ENCODE measurements at regions not wholly inside any gene's neighbourhood (a gene's known extent, or its start where the extent isn't known, plus 50 kb on each side); places are given as distances from the start of the nearest gene placed in this dataset.
"Not testable (repeated sequence)": the region's sequence is repeated elsewhere in the genome, so short reads cannot be mapped to it uniquely, and the experiment has no call there.

DNA sequence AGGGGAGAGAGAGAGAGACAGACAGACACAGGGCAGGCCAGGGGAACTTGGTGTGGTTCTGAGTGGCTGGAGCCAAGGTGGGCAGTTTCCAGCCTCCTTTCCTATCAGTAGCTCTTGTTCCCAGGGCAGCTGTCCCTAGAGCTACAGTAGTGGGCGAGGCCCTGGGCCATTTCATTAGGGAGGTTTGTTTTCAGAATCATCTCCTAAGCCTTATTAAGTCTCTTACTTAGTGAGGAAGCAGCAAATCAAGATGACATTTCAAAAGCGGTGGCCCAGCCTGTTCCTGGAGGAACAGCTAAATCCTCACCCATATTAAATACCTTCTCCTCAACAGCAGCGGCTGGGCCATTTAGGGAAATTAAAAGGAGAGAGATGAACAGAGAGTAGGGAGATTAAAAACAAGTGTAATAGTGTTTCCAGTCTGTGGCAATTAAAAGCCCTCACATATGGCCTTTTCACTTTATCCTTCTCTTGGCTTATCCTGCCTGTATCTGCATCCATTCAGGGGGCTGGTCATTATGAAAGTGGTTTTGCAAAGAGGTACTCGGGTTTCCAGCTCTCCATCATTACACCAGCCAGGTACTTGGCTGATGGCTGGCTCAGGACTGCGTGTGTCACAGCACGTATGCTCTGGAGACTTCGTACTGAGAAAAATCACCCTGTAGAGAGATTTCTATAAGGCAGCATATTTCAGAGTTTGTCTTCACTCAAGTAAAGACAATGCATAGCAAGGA lies 91.9 kb upstream of the PRR23C start:
- DNase-seq: no peak

DNA sequence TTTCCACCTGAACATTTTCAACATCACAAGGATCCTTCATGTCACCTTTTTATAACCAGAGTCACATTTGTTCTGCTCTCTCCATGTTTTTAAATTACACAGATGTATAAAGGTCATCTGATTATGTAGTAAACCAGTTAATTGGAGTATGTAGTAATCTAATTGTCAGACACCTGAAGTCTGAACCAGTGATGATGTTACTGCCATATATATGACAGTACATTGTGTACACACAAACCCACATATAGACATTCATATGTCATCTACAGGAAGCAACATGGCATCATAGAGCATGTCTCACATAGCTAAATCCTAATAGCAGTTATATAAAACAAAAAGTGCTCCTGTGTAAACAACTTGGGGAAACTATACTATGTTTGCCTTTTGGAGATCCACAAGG lies 95.9 kb upstream of the PRR23C start:
- no peak for DNase-seq

DNA sequence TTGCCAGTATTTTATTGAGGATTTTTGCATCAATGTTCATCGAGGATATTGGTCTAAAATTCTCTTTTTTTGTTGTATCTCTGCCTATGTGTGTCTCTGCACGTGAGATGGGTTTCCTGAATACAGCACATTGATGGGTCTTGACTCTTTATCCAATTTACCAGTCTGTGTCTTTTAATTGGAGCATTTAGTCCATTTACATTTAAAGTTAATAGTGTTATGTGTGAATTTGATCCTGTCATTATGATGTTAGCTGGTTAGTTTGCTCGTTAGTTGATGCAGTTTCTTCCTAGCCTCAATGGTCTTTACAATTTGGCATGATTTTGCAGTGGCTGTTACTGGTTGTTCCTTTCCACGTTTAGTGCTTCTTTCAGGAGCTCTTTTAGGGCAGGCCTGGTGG lies 101.3 kb upstream of the PRR23C start:
- not testable (repeated sequence) for DNase-seq

DNA sequence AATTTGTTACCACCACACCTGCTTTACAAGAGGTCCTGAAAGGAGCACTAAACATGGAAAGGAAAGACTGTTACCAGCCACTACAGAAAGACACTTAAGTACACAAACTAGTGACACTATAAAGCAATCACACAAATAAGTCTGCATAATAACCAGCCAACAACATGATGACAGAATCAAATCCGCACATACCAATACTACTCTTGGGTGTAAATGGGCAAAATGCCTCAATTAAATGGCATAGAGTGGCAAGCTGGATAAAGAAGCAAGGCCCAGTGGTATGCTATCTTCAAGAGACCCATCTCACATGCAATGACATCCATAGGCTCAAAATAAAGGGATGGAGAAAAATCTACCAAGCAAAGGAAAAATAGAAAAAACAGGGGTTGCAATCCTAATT lies 106.8 kb upstream of the PRR23C start:
- no peak for DNase-seq

DNA sequence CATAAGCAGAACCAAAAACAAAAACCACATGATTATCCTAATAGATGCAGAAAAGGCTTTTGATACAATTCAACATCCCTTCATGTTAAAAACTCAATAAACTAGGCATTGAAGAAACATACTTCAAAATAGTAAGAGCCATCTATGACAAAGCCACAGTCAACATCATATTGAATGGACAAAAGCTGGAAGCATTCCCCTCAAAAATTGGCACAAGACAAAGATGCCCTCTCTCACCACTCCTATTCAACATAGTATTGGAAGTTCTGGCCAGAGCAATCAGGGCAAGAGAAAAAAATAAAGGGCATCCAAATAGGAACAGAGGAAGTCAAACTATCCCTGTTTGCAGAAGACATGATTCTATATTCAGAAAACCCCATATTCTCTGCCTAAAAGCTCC lies 108.7 kb upstream of the PRR23C start:
- DNase-seq: not testable (repeated sequence)

DNA sequence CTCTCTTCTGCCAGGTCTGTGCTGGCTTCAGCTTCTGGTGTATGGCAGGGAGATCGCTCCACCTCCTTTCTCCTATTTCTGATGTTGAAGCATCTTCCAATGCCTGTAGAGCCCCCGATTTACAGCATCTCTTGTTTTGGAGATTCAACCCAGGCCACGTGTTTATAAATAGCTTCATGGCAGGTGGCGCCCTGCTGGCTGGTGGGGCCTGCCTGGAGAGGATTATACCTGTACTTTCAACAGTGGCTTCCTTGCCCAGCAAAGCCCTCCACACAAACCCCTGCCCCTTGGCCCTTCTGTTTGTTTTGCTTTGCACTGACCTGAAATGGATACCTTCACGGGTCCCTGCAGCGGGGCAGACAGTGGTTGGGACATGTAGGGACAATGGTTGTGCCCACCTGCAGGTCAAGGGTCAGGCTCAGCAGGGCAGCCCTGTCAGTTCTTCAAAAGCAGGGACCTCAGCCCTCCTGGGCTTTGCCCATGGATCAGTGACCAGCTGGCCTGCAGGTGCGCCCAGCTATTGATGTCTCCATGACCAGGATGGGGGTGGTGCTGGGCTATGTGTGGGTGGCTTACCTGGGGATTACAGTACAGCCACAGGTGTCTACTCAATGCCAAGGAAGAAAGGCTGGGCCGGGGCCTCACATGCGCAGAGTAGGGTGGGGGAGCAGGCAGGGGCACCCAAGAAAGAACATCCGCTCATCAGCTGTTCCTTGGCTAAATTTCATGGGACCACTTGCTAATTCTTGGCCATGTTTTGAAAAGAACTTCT lies 112.7 kb upstream of the PRR23C start:
- no peak for DNase-seq

DNA sequence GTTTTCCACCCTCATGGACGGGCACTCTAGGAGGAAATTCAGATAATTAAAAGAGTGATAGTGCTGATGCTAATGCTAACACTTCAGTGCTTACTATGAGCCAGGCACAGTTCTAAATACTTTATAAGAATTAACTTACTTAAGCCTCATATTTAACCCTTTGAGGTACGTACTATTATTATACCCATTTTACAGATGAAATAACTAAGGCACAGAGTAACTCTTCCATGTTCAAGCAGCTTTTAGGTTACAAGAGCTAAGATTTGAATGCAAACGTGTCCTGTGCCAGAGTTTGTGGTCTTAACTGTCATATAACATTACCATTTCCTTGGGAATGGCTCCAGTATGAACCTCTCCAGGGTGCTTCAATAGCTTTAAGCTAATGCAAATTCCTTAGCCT lies 114.7 kb upstream of the PRR23C start:
- DNase-seq: no peak

DNA sequence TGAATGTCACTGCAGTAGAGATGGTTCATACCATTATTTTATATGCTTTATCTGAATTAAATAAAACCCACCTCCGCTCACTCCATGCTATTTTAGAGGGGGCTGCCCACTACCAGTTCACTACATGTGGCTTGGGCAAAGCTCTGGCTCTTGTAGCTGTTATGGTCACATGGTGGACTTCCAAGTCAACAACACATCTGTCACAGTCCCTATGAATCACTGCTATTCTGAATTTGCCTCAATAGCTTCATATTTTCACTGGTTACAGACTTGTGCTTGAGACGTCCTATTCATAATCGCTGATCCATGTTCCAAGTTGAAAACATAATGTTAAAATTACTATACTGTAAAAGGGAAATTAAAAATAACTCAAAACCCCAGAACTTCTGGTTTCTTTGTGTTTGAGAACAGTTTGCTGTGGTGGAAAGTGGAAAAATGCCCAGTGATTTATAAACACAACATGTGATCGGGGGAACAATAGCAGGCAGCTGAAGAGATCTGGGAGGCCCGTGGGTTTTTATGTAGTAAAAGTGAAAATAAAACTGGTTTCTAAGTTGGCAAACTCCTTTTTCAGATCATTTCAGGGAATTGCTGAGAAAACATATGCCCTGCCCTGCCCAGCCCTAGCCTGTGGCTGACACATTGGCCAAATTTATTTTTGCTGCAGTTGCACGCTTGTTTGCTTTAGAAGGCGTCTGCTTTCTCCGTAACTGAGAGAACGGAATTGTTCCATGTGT lies 128.8 kb upstream of the PRR23C start:
- no peak for DNase-seq

DNA sequence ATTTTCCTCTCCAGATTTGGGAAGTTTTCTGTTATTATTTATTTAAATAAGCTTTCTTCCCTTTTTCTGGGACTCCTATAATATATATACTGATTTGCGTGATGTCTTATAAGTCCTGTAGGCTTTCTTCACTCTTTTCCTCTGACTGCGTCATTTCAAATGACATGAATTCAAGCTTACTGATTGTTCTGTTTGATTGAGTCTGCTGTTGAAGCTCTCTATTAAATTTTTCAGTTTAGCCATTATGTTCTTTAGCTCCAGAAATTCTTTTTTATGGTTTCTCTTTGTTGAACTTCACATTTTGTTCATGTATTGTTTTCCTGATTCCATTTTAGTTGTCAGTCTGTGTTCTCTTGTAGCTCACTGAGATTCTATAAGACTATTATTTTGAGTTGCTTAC lies 135.8 kb upstream of the PRR23C start:
- no peak for DNase-seq

DNA sequence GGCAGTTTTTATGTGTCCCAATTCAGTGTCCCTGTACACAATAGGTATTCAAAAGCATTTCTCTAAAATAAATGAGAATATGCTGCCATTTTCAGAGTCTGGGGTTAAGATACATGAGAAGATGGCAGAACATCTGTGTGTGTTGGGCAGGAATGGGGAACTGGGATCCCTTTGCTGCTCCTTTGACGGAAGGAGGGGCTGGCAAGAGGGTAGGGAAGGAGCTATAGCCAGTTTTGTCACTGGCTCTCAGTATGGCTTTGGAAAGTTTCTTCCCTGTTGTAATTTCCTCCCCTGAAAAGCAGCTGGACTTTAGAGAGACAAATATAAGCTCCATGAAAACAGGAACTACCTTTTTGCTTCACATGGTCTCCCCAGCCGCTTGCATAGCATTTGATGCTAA lies 137.5 kb upstream of the PRR23C start:
- no peak for DNase-seq

DNA sequence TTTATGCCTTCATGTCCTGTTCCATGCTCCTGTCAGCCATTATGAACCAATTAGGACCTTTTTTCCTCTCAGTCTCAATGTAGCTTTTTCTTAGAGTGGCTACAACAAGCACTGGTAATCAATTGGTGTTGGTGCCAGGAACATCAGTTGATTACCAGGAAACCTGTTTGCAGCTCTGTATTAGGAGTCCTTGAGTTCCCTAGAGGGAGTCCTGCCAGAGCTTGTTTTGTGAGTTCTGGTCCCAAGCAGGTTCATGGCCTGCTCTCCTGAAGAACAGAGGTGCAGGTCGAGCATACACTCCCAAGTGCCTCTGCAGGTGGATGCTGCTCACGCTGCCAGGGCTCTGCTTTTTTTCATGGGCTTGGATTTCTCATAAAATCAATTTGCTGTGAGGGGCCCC lies 137.9 kb upstream of the PRR23C start:
- DNase-seq: no peak

DNA sequence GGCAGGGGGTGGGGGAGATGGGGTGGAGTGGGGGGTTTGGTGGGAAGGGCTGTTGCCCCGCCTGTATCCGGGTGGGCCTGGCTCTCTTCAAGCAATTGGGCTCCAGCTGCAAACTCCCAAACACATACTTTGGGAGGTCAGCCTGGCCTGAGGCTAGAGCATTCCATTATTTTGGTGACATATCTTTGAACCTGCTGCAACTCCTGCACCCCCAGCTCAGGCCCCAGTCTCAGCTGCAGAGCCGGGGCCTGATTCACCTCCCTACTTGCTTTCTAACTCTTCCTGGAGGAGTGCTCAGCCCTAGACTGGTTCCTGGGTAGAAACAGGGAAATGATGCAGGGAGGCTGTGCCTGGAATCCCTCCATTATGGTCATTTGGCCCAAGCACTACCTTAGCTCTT lies 140.8 kb upstream of the PRR23C start:
- no peak for DNase-seq

DNA sequence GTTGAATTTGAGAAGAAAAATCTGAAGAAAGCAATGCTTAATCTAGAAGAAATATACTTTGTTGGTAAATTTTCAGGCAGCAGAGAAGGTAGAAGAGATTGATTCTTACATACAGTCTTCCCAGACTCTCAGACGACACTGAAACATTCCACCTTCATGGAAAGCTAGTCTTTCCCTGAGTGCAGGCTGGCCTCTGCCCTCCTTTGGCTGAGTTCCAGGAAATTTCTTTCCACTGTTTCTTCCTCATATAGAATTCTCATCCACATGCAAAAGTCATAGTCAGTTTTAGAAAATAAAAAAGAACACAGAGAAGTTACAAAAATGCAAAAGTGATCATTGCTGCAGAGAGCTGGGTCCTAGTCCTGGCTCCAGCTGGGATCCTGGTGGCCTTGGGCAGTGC lies 142.5 kb upstream of the PRR23C start:
- DNase-seq: no peak

DNA sequence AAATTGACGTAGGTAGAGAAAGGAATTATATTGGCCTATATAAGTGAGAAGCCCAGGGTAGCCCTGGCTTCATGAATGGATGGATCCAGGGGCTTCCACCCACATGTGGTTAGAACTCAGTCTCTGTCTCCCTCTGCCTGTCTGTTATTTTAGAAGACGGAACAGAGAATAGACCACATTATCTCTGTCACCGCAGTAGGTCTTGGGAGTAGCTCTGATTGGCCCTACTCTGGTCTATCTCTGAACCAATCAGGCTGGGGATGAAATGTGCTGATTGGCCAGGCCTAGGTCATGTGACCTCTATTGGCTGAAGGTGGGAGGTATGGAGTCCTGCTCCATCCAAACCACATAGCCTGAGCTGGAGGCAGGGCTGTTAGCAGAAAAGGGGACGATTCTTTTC lies 143.0 kb upstream of the PRR23C start:
- DNase-seq: no peak

DNA sequence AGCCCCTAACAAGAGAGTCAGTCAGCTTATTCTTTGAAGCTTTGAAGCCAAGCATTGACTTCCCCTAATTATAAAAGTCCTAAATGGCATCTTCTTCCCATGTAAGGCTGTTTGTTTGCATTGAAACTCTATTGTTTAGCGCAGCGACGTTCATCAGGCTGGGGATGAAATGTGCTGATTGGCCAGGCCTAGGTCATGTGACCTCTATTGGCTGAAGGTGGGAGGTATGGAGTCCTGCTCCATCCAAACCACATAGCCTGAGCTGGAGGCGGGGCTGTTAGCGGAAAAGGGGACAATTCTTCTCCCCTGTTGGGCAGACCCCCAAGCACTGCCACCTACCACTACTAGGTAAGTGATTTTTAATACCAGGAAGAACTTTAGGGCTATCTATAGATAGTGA lies 145.3 kb upstream of the PRR23C start:
- DNase-seq: no peak

DNA sequence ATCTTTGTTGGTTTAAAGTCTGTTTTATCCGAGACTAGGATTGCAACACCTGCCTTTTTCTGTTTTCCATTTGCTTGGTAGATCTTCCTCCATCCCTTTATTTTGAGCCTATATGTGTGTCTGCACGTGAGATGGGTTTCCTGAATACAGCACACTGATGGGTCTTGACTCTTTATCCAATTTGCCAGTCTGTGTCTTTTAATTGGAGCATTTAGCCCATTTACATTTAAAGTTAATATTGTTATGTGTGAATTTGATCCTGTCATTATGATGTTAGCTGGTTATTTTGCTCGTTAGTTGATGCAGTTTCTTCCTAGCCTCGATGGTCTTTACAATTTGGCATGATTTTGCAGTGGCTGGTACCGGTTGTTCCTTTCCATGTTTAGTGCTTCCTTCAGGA lies 149.4 kb upstream of the MRPS22 start:
- DNase-seq: not testable (repeated sequence)

DNA sequence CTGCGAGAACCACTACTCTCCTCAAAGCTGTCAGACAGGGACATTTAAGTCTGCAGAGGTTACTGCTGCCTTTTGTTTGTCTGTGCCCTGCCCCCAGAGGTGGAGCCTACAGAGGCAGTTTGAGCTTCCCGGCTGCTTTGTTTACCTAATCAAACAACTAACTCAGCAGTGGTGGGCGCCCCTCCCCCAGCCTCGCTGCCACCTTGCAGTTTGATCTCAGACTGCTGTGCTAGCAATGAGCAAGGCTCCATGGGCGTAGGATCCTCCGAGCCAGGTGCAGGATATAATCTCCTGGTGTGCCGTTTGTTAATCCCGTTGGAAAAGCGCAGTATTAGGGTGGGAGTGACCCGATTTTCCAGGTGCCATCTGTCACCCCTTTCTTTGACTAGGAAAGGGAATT lies 147.7 kb upstream of the MRPS22 start:
- DNase-seq: peak; percentile 8

DNA sequence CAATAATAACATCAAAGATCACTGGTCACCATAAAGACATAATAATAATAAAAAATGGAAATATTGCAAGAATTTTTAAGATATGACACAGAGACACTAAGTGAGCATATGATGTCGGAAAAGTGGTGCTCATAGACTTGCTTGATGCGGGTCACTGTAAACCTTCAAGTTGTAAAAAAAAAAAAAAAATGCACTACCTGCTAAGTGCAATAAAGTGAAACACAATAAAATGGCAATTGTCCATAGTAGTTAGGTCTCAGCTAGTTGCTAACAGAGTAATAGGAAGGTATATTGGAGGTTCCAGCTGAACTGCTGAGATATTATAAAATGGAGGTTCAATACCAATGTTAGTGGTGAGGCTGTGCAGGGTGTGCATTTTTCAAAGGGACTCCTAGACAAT lies 146.6 kb upstream of the MRPS22 start:
- DNase-seq: no peak

DNA sequence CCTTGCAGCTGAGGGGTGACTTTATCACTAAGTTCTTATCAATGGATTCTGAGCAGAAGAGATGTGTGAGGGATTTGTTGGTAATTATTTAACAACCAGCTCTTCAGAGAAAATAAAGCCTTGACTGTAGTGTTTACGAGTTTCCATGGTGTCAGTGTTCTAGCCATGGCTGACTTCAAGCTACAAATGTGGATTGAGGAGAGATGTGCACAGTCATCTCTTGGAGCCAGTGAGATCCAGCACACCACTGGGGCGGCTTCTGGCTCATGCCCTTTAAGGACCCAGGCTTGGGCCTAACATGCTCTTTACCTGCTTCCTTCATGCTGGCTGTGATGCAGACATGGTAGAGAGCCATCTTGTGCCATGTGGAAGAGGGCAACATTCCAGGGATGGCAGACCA lies 145.6 kb upstream of the MRPS22 start:
- no peak for DNase-seq

DNA sequence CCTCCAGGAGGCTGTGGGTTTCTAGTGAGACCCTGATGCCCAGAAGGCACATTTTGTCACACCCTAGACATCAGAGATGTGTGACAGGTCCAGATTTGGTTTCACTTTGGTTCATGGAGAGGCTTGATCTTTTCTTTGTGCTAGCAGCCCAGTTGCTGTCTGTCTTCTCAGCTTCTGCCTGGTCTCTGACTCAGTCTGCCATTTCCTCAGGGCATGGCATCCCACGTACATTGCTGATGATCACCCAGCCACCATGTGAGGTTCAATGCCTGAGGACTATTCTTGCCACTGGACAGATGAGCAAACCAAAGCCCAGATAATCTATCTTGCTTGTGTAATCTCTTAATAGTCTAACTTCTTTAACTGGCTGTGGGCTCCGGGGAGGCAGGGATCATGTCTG lies 144.9 kb upstream of the MRPS22 start:
- no peak for DNase-seq

DNA sequence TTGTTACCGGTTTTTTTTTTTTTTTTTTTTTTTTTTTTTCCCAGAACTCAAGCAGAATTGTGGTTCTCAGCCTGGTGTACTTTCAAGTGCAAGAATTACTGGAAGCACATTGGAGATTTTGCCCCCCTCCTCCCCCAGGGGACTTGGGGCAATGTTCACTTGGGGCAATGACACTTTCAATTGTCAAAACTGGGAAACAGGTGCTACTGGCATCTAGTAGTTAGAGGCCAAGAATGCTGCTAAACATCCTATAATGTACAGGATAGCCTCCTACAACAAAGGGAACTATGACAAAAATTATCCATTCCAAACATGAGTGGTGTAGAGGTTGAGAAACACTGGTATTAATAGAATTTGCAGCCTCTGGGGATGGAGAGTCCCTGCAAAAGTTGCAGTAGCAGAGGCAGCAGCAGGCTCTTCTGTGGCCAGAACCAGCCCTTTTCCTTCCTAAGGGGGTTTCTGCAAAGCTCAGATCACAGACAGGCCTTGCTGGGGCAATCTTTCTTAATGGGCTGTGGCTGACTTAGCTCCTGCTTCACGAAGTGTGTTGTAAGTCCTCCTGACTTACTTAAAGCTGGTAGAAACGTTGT lies 144.3 kb upstream of the MRPS22 start:
- DNase-seq: no peak

DNA sequence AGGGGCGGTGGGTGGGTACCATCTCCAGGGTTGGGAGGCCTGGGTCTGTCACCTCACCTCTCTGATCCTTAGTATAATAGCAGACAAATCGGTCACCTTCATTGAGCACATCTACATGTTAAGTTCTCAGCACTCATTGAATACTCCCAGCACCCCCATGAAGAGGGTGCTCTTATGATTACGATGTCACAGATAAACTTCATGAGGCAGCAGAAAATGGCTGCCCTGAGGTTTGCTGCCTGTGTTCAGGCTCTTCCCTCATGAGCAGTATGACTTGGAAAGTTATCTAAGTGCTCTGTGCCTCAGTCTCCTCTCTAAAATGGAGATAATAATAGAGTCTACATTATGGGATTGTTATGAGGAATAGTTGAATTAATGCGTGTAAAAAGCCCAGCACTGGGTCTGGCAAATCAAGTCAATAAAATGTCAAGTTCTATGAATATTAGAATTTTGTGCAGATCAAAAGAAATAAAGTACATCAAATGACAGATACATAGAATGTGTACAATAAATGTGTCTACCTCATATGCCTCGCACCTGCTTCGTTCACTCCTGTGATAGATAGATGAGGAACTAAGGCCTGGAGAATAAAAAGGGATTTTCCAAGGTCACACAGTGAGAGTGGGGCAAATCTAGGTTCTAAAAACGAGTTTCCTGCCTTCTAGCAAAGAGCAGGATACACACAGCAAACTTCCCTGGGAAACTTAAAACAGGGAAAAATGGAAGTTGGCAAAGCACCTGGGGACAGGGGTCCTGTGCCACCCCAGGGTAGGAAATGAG lies 142.2 kb upstream of the MRPS22 start:
- DNase-seq: no peak

Data from NCI-H345 (cell line).